ENCODE measurements at regions not wholly inside any gene's neighbourhood (a gene's known extent, or its start where the extent isn't known, plus 50 kb on each side); places are given as distances from the start of the nearest gene placed in this dataset.

GRCh38 chr1:87421809-87422208, 93.1 kb downstream of the LMO4 start:
- TF ChIP-seq CTCF (IDR thresholded peaks at IDR 0.05; ENCODE audit: low read length) (no peak), EZH2 (optimal IDR thresholded peaks at IDR 0.05; ENCODE audit: low read depth, low read length) (no peak)
